NCI-H2107 treated with DMSO at 0.1 percent for 48 hours (cell line): ENCODE measurements at regions not wholly inside any gene's neighbourhood (a gene's known extent, or its start where the extent isn't known, plus 50 kb on each side); places are given as distances from the start of the nearest gene placed in this dataset.
"Not testable (repeated sequence)": the region's sequence is repeated elsewhere in the genome, so short reads cannot be mapped to it uniquely, and the experiment has no call there.

ENCODE experiments used
- DNase-seq: peaks from one replicate; lab custom pipeline; 2025; ENCODE audit not compliant: unreplicated experiment; lab: John Stamatoyannopoulos, UW

DNA sequence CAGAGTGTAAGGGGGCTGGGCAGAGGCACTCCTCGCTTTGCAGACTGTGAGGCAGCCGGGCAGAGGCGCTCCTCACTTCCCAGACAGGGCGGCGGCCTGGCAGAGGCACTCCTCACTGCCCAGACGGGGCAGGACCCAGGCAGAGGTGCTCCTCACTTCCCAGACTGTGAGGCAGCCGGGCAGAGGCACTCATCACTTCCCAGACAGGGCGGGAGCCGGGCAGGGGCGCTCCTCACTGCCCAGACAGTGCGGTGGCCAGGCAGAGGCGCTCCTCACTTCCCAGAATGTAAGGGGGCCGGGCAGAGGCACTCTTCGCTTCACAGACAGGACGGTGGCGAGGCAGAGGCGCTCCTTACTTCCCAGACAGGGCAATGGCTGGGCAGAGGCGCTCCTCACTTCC is 442.5 kb downstream of the SPATA31D1 start:
- DNase-seq: no peak

DNA sequence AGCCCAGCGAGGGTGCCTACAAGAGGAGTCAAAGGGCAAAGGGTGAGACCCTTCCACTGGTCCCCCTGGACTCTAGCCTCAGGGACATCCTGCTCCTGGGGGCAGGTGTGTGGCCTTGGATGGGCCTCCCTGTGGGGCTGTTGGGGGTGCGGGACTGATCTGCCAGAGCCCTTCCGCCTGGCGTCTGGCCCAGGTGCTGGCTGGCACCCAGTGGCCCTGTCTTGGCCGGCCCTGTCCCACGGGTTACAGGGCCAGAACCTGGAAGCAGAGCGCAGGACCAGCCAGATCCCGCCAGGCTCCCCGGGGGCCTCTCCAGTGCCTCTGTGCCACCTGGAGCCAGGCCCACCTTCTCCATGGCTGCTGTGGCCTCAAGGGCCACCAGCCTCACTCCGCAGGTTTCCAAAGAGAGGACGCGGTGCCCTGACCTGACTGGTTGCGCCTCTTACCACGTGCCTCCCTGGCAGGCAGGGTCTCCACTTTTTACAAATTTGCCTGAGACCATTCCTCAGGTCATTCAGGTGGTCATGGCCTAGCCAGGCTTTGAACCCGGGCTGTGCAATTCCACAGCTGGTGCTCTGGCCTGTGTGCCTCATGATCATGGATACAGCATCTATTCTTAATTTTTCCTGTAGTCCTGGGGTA is 444.8 kb downstream of the SPATA31D1 start:
- not testable (repeated sequence) for DNase-seq

DNA sequence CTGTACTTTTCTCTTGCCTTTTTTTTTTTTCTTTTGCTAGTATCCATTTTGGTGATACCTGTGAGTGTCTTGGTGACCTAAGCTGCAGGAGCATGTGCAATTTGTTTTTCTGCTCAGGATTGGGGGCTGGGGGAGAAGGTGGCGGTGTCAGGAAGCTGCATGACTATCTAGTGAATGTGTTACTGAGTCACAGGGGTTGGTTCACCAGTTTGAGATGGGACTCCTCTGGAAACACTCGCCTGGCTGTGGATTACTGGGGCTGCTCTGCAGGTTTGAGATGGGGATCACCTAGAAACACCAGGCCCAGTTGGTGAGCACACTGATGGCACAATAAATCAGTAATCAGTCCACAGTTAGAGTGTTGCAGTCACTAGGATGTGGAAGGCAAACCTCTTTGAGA is 447.9 kb downstream of the SPATA31D1 start:
- no peak for DNase-seq

DNA sequence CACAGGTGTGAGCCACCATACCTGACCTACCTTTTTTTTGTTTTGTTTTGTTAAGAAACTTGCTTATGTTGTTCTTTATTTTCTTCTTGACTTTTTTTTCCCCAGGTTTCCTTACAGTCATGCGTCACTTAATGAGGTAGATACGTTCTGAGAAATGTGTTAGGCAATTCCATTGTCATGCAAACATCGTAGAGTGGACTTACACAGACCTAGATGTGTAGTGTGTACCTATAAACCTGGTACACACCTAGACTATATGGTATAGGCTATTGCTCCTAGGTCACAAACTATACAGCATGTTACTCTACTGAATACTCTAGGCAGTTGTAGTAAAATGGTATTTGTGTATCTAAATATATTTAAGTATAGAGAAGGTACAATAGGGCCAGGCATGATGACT is 448.6 kb downstream of the SPATA31D1 start:
- not testable (repeated sequence) for DNase-seq

DNA sequence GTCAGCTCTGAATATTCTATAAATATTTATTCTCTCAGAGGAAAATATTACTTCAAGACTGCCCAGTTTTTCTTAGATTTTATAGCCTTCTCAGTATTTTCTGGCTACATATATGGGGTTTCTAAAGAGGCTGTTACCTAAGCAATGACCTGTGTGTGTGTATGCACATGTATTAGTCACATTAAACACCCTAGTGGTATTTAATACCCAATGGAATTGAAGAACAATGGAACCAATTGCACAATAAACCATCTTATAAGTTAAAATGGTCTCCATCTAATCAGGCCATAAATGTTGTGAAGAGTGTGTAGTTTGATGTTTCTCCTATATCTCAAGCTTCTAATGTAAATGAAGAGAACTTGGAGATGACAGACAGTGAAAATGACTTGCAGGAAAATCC is 450.0 kb downstream of the SPATA31D1 start:
- no peak for DNase-seq

DNA sequence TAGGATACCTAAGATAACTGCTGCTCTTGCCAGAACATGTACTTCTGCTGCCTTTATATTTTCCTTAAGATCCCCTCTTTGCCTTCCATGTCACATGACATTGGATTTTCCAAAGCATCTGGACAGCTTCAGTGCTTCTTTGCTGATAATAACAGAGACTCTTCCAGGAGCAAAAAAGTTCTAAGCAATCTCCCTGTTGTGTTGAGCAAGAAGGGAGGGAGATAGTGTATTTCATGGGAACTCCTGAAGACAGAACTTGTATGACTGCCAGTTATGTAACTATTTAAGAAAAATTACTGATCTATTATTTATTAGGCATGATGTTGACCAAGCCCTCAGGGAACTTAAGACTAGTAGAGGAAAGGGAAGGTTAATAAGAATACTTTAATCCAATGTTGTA is 454.7 kb downstream of the SPATA31D1 start:
- DNase-seq: no peak

DNA sequence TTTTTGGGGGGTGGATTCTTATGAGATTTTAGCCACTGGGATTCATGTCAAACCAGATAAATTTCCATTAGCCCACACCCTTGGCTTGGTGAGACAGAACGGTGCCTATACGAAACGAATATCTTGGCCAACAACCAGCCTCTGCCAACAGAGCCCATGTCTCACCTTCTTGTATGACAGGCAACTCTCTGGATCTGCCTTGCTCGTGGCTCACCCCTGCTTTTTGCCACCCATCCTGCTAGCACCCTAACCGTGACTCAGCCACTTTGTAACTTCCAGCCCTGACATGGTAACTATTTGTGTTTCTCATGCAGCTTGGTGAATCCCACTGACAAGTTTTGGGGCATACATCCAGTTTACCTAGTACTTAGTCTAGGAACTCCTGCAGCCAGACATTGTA is 457.0 kb downstream of the SPATA31D1 start:
- DNase-seq: no peak

DNA sequence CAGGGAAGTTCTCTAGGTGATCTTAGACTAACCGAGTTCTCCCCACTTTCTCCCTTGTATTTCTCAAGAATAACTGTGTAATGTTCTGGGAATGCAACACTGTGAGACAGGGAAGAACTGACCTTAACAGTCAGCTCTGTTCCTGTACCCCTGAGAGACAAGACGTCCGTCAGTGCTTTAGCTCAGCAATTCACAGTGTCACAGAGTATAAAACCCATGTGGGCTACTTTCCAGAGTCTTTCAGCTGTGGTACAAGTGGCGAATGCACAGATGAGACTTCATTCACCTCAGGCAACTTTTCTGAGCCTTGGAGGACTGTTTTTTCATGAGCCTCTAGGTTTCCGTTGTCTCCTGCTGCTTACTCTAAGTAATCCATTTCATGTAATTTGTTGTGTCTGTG is 458.8 kb downstream of the SPATA31D1 start:
- DNase-seq: no peak

DNA sequence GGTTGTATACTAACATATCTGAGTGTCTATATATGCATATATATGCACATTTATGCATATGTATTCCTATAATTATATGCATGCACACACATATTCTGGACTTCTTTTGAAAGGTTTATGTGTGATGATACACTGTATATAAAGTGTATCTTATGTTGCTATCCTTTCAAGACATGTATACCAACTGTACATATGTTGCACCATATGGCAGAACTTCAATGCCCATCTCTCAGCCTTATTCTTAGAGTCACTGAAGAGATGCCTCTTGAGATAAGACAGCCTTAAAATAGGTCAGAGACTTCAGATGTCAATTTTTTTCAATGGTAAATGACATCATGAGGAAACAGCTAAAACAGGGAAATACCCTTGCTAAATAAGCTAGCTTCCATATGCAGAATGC is 461.4 kb downstream of the SPATA31D1 start:
- DNase-seq: no peak

DNA sequence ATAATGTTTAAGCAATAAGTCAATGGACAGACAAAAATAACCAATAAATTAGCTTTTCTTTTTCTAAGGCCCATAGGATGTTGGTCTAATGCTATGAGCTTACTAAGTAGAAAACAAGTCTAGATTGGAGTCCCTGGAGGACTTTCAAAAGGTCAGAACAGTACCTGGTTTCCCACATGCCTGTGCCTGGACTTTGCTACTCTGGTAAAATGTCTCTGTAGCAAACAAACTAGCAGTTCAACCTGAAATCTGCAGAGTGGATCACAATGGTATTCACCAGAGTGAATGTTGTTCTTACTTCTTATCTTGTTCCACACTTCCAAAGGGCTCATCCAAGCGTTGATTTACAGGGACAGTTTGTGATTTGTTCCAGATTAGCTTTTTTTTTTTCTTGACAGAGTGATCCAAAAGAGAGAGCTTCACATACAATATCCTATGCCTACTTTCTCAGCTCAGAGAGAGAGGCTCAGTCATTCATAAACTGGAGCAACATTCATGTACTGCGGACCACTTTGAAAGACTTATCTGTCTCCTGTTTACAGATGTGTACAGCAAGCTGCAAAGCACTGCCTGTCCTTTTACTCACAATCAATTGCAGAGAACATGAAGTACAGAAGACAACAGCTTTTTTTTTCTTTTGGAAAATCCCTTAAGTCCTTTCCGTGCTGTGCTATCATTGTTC is 466.1 kb downstream of the SPATA31D1 start:
- no peak for DNase-seq

DNA sequence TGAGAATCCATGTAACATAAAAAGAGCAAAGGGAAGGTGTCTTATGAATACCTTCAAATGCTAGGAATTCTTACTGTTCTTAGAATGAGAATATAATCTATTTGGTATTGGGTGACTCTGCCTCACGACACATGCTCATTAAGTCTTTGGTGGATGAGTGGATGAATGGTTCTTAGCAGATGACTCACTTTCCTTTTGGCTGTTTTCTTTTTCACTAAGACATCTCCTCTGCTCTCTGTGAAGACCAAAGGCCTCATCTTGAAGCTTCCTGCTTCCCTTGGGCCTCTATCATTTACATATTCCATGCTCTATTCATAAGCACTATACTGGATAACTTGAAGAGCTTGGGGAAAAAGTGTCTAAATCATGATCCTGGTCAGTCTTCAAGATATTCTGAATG is 468.1 kb downstream of the SPATA31D1 start:
- DNase-seq: no peak

DNA sequence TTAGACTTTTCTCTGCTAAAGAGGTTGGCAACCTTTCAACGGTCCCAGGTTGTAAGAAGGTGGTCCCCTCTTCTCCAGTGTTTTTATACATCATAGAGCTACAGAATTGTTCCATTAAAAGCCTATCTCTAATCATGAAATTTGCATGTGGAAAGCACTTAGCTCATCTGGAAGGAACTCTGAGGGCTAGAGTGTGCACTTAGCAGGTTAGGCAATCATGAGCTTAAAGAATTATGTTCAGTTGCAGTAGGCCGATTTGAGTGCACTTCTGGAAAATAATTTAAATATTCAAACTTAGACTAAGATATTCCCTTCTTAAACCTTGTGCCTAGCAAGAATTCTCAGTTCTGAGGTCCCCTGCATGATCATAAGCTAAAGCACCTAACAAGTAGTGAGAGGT is 468.7 kb downstream of the SPATA31D1 start:
- no peak for DNase-seq

DNA sequence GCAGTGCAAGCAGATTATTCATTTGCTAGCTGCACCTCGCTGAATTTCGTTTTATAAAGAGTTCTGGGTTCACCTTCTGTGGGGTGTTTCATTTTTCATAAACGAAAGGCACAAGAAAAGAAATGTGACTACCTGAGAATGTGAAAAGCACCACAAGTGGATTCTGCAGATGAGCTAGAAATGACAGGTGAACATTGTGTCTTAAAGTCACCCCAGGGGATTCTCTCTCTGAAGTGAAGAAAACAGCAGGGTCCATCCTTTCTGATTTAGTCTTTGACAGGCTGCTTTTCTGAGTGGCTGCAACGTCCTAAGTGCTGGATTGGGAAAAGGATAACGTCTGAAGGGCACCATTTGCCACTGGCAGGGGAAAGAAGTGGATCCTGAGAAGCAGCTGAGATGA is 469.3 kb downstream of the SPATA31D1 start:
- DNase-seq: no peak

DNA sequence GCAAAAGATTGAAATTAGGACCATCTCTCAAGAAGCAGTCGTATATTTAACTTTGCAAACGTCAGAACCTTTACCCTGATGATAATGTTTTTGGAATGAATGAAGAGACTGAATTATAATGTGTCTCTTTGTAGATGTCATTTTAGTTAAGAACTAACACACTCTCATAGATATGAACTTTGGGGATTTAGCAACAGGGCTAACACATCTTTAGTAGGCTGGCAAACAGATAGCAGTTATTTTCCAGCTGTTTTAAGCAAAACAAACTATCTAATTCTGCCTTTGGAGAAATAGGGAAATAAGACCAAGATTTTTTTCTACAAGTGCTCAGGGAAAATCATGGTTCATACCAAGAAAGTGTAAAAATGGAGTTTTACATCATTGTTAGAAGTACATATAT is 469.7 kb downstream of the SPATA31D1 start:
- DNase-seq: no peak

DNA sequence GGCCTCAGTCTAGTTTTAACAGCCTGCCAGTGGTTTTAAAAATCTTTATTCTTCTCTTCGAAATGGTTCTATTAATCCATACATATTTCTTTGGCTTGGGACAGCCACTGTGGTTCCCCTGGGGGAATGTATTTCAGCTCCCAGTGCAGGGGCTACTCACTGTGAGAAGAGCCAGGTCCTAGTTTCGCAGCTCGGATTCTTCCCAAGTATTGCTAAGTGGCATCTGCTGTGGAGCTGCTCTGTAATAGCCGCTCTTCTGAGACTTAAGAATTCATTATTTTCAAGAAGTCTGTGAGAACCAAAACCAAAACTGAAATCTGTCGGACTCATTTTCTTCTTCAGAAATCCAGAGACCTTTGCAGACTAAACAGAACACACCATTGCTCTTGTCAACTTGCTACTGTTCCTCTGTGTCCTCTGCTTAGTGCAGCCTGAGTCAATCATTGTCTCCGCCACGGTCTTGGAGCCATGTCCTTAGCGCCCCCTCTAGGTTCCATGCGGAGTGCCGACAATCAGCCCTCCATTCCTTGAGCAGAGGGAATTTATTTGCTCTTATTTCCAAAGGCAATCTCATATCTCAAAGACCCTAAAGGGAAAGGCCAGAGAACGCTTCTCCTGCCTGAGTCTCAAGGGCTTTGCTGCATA is 478.2 kb downstream of the SPATA31D1 start:
- DNase-seq: no peak

DNA sequence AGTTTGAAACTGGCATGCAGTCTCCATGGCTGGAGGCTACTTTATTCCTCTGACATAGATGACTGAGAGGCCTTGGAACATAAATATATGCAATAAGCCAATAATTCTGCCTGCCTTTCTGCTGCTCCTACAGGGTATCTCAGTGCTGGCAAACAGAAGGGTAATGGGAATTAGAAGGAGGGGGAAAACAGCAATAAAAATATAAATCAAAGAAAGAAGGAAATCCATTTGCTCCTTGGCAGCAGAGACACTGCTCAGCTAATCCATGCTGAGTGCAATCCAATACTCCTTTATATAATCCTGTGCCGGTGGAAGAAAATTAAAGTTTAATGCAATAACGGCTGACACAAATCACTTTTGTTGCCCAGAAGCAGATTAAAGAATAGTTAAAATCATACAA is 478.9 kb downstream of the SPATA31D1 start:
- no peak for DNase-seq

DNA sequence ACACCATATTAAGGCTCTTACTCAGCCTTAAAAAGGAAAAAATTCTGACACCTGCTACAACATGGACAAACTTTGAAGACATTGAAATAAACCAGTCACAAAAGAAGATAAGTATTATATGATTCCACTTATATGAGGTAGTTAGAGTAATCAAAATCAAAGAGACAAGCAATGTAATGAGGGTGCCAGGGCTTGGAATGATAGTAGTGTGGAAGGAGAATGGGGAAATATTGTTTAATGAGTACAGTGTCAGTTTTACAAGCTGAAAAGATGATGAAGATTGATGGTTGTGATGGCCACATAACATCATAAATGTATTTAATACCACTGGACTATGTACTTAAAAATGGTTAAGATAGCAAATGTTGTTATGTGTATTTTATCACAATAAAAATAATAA is 485.7 kb downstream of the SPATA31D1 start:
- DNase-seq: no peak

DNA sequence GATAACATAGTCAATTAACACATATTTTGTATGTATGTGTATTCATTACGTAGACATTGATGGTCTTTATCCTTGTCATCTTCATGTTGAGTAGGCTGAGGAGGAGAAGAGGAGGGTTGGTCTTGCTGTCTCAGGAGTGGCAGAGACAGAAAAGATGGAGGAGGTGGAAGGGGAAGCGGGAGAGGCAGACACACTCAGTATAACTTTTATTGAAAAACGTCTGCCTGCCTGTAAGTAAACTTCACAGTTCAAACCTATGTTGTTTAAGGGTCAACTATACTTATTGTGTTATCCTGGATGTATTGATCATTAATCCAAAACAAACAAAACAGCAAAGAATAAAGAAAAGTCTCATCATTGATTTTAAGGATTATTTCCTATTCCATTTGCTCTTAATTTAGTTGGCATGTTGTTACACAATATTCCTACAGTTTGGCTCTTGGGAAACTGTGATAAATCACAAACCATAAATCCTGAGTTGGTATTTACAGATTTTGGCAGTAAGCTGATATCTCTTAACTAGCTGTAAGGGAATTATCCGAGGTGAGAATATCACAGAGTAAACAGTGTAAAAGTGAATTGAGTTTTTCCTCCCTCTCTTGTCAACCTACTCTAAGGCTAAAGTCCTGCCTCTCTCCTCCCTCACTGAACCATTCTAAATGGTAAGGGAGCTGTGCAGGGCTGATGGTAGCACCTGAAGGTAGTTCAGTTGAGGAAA is 487.2 kb downstream of the SPATA31D1 start:
- no peak for DNase-seq

DNA sequence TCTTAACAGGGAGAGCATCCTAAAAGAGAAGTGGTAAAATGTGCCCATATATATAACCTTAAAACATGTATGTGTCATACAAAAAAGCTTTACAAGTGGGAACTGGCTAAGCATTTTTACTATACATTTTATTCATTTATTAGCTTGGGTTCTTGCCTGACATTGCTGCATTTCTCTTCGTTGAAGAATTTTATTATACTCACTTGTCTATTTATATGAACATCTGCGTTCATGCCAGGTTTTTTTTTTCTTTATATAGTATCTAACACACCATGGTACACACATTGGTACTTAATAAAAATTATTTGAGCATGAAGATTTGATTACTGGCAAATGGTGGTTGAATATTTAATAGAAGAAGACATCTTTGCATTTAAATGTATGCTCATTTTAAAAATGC is 492.3 kb downstream of the SPATA31D1 start:
- DNase-seq: no peak

DNA sequence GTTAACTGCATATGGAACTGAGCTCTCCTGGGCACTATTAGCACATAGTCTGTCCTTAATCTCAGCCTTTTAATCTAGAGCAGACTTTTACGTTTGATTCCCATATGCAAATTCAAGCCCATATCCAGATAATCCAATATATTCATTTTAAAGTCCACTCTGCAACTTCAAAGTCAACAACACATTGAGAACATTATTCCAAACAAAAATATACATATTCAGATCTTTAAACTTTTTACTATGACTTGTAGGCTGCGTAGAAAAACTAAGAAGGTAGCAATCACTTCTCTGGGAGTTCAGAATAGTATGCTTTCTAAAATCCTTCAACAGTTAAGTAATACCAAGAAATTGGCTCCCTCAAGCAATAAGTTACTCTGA is 499.4 kb downstream of the SPATA31D1 start:
- DNase-seq: no peak

DNA sequence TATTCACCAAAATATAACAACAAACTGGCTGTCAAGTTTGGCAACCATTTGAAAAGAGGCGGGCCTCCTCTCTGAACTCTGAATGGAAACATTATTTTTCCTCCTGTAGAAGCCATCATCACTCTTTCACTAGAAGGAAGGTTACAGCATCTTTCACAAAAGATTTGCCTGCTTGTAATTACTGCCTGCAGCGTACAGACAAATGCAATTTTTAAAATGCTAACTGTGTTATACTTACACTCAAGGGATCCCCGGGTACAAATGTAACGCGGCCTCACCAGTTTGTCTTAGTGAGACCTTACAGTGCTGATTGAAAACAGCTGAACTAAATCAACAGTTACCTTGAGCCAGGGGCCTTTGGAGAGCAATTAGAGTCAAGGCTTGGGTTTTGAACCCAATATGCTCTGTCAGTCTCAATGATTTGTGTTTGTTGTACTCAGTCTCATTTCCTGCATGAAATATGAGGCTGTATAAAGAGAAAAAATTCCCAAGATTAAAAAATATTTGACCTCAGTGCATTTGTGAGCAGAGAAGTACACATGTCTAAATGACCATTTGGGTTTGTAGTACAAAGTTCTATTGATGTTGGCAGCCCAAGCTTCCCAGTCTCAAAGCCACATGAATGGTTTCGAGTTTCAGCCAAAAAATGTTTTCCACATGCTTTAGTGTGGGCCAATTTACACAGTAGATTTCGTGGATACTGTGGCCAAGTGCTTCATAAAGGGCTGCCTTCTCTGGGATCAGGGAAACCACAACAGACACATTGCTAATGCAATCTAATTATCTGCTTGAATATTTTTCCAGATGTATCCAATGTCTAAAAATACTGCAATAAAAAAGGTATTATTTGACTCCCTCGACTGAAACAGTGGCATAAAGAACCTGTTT is 500.0 kb downstream of the SPATA31D1 start:
- no peak for DNase-seq
